NB4 (cell line): ENCODE measurements at regions not wholly inside any gene's neighbourhood (a gene's known extent, or its start where the extent isn't known, plus 50 kb on each side); places are given as distances from the start of the nearest gene placed in this dataset.

Experiments
- POLR2A ChIP-seq: IDR thresholded peaks from 2 replicates; pipeline ENCODE4 v1.6.1; 2011; ENCODE audit warnings: mild to moderate bottlenecking; ENCODE audit not compliant: insufficient read length; ENCODE audit errors: extremely low read depth
- TF ChIP-seq, protein P1 (sequence below): IDR thresholded peaks from one replicate; pipeline ENCODE4 v1.5.1; 2012; ENCODE audit warnings: low read depth, low read length

DNA sequence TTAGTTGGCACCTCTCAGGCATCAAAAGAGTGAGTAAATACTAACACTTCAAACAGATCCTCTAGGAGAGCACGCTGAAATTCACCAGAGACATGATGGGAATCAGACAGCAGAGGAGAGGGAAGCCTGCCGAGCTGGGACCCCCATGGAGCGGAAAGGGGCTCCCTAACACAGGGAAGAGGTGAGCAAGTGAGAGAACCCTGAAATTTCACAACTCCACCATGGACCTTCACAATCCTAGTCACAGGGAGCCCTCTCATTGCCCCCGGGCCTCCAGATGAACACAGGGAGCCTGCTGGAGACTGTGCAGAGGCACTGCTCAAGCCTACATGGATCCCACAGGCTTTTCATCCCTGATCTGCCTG, 59.2 kb upstream of the ANTXRL start:
- TF ChIP-seq, protein P1, sequence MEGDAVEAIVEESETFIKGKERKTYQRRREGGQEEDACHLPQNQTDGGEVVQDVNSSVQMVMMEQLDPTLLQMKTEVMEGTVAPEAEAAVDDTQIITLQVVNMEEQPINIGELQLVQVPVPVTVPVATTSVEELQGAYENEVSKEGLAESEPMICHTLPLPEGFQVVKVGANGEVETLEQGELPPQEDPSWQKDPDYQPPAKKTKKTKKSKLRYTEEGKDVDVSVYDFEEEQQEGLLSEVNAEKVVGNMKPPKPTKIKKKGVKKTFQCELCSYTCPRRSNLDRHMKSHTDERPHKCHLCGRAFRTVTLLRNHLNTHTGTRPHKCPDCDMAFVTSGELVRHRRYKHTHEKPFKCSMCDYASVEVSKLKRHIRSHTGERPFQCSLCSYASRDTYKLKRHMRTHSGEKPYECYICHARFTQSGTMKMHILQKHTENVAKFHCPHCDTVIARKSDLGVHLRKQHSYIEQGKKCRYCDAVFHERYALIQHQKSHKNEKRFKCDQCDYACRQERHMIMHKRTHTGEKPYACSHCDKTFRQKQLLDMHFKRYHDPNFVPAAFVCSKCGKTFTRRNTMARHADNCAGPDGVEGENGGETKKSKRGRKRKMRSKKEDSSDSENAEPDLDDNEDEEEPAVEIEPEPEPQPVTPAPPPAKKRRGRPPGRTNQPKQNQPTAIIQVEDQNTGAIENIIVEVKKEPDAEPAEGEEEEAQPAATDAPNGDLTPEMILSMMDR, result no peak
- TF ChIP-seq POLR2A, result no peak
